Activated CD4-positive, alpha-beta T cell treated with anti-CD3 and anti-CD28 coated beads for 36 hours (primary cell): ENCODE measurements at regions not wholly inside any gene's neighbourhood (a gene's known extent, or its start where the extent isn't known, plus 50 kb on each side); places are given as distances from the start of the nearest gene placed in this dataset.

ENCODE experiments used
- ATAC-seq: fragments of 200-7000 bp; cut with Tn5 transposase; one replicate; pipeline ENCODE4 v1.10.0; 2021; ENCODE audit warnings: mild to moderate bottlenecking, moderate library complexity
- CTCF ChIA-PET: fragments of 350-600 bp; sonication (Branson Sonifier 250); formaldehyde crosslinking; loops from one replicate; lab custom pipeline; 2021; ENCODE audit warnings: antibody characterized with exemption; lab: Charles Lee
- POLR2A ChIA-PET: fragments of 350-600 bp; sonication (Branson Sonifier 250); formaldehyde crosslinking; loops from one replicate; lab custom pipeline; 2021; ENCODE audit warnings: antibody characterized with exemption, inconsistent platforms; lab: Charles Lee
- DNase-seq: peaks from one replicate; pipeline ENCODE4 v3.0.0-alpha.2; 2020
- H3K27ac Mint-ChIP-seq: one replicate; pipeline ENCODE4 v1.8.0; 2021; ENCODE audit warnings: mixed read lengths
- H3K27me3 Mint-ChIP-seq: one replicate; pipeline ENCODE4 v1.8.0; 2021; ENCODE audit warnings: mixed read lengths
- H3K36me3 Mint-ChIP-seq: one replicate; pipeline ENCODE4 v1.8.0; 2021; ENCODE audit warnings: low read depth, mixed read lengths
- H3K4me1 Mint-ChIP-seq: one replicate; pipeline ENCODE4 v1.8.0; 2021; ENCODE audit warnings: mixed read lengths
- H3K4me3 Mint-ChIP-seq: one replicate; pipeline ENCODE4 v1.8.0; 2021; ENCODE audit warnings: mild to moderate bottlenecking, moderate library complexity, mixed read lengths
- H3K9me3 Mint-ChIP-seq: one replicate; pipeline ENCODE4 v1.8.0; 2021; ENCODE audit warnings: low read depth, mixed read lengths
- intact Hi-C, 2 experiments: fragments of 100-400 bp; cut with DNase I in 1 of 2; cut with micrococcal nuclease in 1 of 2; formaldehyde crosslinking; loops; one replicate each; pipeline versions ENCODE4 v1.14.2 to v1.15.1; 2022 to 2024; cut with DNase I, micrococcal nuclease

- intact Hi-C loops: no loop called here
- ATAC-seq: no peak
- CTCF ChIA-PET: interaction anchor here (0.8 to 1.7 kb wide), 2 partner anchors 14 to 118 kb away, joined by 3 to 4 read pairs; no protein-coding TSS in a partner anchor
Observed at GRCh38 chr20:51199920-51200319, 177.0 kb upstream of the KCNG1 start.

GRCh38 chr20:51198876-51199523, 176.1 kb upstream of the KCNG1 start:
- intact Hi-C loops: no loop called here
- ChIA-PET POLR2A (interaction anchor here (0.6 kb wide), 1 partner anchor 11 kb away, joined by 3 read pairs; no protein-coding TSS in a partner anchor), CTCF (interaction anchor here (0.8 to 1.7 kb wide), 2 partner anchors 13 to 119 kb away, joined by 3 to 4 read pairs; no protein-coding TSS in a partner anchor)
- no peak overlapping the region for H3K27ac Mint-ChIP-seq
- no peaks in the 10 kb centered on the region for H3K4me1 Mint-ChIP-seq
- H3K9me3 Mint-ChIP-seq: no peaks in the 10 kb centered on the region
- peaks cover 30% of the 10 kb centered on the region for H3K27me3 Mint-ChIP-seq
- no peak for ATAC-seq
- H3K36me3 Mint-ChIP-seq: no peaks in the 10 kb centered on the region
- H3K4me3 Mint-ChIP-seq: no peak overlapping the region
- DNase-seq: no peak

More at GRCh38 chr20:51199920-51200319, 177.0 kb upstream of the KCNG1 start:
- Mint-ChIP-seq H3K9me3 (no peaks in the 10 kb centered on the region), H3K4me3 (no peak overlapping the region), H3K36me3 (no peaks in the 10 kb centered on the region), H3K27me3 (peaks cover 34% of the 10 kb centered on the region), H3K27ac (no peak overlapping the region), H3K4me1 (no peaks in the 10 kb centered on the region)
- no peak for DNase-seq
- POLR2A ChIA-PET: no interaction called here

GRCh38 chr20:51198238-51198637, 175.3 kb upstream of the KCNG1 start:
- Mint-ChIP-seq H3K9me3 (no peaks in the 10 kb centered on the region), H3K4me1 (no peaks in the 10 kb centered on the region), H3K36me3 (no peaks in the 10 kb centered on the region), H3K4me3 (no peak overlapping the region), H3K27ac (no peak overlapping the region), H3K27me3 (peaks cover 30% of the 10 kb centered on the region)
- ChIA-PET POLR2A (no interaction called here), CTCF (no interaction called here)
- ATAC-seq: no peak
- intact Hi-C loops: no loop called here
- no peak for DNase-seq

GRCh38 chr20:51196991-51197651, 174.2 kb upstream of the KCNG1 start:
- Mint-ChIP-seq H3K36me3 (no peaks in the 10 kb centered on the region), H3K4me3 (no peak overlapping the region), H3K9me3 (no peaks in the 10 kb centered on the region), H3K27ac (no peak overlapping the region), H3K27me3 (peaks cover 29% of the 10 kb centered on the region), H3K4me1 (no peaks in the 10 kb centered on the region)
- POLR2A ChIA-PET: no interaction called here
- DNase-seq (no peak), ATAC-seq (no peak)
- intact Hi-C loops: no loop called here
- CTCF ChIA-PET: interaction anchor here (1.3 kb wide), 1 partner anchor 110 kb away, joined by 4 read pairs; no protein-coding TSS in a partner anchor

GRCh38 chr20:51195990-51196389, 173.1 kb upstream of the KCNG1 start:
- no peak overlapping the region for H3K4me3 Mint-ChIP-seq
- H3K4me1 Mint-ChIP-seq: no peaks in the 10 kb centered on the region
- H3K27me3 Mint-ChIP-seq: peaks cover 24% of the 10 kb centered on the region
- ATAC-seq: no peak
- H3K36me3 Mint-ChIP-seq: no peaks in the 10 kb centered on the region
- intact Hi-C loops: no loop called here
- H3K9me3 Mint-ChIP-seq: no peaks in the 10 kb centered on the region
- H3K27ac Mint-ChIP-seq: no peak overlapping the region
- ChIA-PET POLR2A (no interaction called here), CTCF (interaction anchor here (1.3 to 1.6 kb wide), 2 partner anchors 111 to 203 kb away, joined by 4 to 6 read pairs; no protein-coding TSS in a partner anchor)
- DNase-seq: no peak

GRCh38 chr20:51195419-51195901, 172.6 kb upstream of the KCNG1 start:
- Mint-ChIP-seq H3K4me1 (no peaks in the 10 kb centered on the region), H3K27me3 (peaks cover 24% of the 10 kb centered on the region), H3K4me3 (no peak overlapping the region), H3K9me3 (no peaks in the 10 kb centered on the region), H3K27ac (no peak overlapping the region), H3K36me3 (no peaks in the 10 kb centered on the region)
- intact Hi-C loops: no loop called here
- ATAC-seq: peak; percentile 49
- CTCF ChIA-PET: interaction anchor here (0.7 to 1.6 kb wide), 2 partner anchors 130 to 202 kb away, joined by 3 to 6 read pairs; no protein-coding TSS in a partner anchor
- peak; percentile 20 for DNase-seq
- POLR2A ChIA-PET: no interaction called here

- POLR2A ChIA-PET: no interaction called here
Observed at GRCh38 chr20:51193066-51193772, 170.3 kb upstream of the KCNG1 start.

GRCh38 chr20:51190783-51191180, 167.9 kb upstream of the KCNG1 start:
- H3K4me3 Mint-ChIP-seq: no peak overlapping the region
- no peak overlapping the region for H3K27ac Mint-ChIP-seq
- no peaks in the 10 kb centered on the region for H3K9me3 Mint-ChIP-seq
- POLR2A ChIA-PET: no interaction called here
- ATAC-seq (no peak), DNase-seq (no peak)
- no peaks in the 10 kb centered on the region for H3K36me3 Mint-ChIP-seq
- H3K27me3 Mint-ChIP-seq: peaks cover 15% of the 10 kb centered on the region
- CTCF ChIA-PET: interaction anchor here (0.6 kb wide), 1 partner anchor 840 kb away, joined by 3 read pairs; no protein-coding TSS in a partner anchor
- no peaks in the 10 kb centered on the region for H3K4me1 Mint-ChIP-seq
- intact Hi-C loops: no loop called here

More at GRCh38 chr20:51193066-51193772, 170.3 kb upstream of the KCNG1 start:
- no peak for ATAC-seq
- no peak for DNase-seq
- Mint-ChIP-seq H3K4me1 (no peaks in the 10 kb centered on the region), H3K27me3 (peaks cover 18% of the 10 kb centered on the region), H3K36me3 (no peaks in the 10 kb centered on the region), H3K4me3 (no peak overlapping the region), H3K27ac (no peak overlapping the region), H3K9me3 (no peaks in the 10 kb centered on the region)
- CTCF ChIA-PET: interaction anchor here (0.5 kb wide), 1 partner anchor 24 kb away, joined by 3 read pairs; no protein-coding TSS in a partner anchor
- intact Hi-C loops: no loop called here

GRCh38 chr20:51189814-51190782, 167.2 kb upstream of the KCNG1 start:
- DNase-seq (no peak), ATAC-seq (no peak)
- ChIA-PET POLR2A (interaction anchor here (0.6 kb wide), 1 partner anchor 54 kb away, joined by 3 read pairs; no protein-coding TSS in a partner anchor), CTCF (interaction anchor here (0.6 kb wide), 1 partner anchor 841 kb away, joined by 3 read pairs; no protein-coding TSS in a partner anchor)
- Mint-ChIP-seq H3K4me3 (no peak overlapping the region), H3K9me3 (no peaks in the 10 kb centered on the region), H3K27ac (no peak overlapping the region), H3K4me1 (no peaks in the 10 kb centered on the region), H3K36me3 (no peaks in the 10 kb centered on the region), H3K27me3 (peaks cover 16% of the 10 kb centered on the region)
- intact Hi-C loops: no loop called here

GRCh38 chr20:51188941-51189340, 166.0 kb upstream of the KCNG1 start:
- intact Hi-C loops: no loop called here
- ATAC-seq (no peak), DNase-seq (no peak)
- ChIA-PET CTCF (interaction anchor here (0.5 to 1.0 kb wide), 2 partner anchors 20 to 202 kb away, joined by 3 read pairs; no protein-coding TSS in a partner anchor), POLR2A (interaction anchor here (0.6 kb wide), 1 partner anchor 53 kb away, joined by 3 read pairs; no protein-coding TSS in a partner anchor)
- Mint-ChIP-seq H3K9me3 (no peaks in the 10 kb centered on the region), H3K27me3 (peaks cover 14% of the 10 kb centered on the region), H3K36me3 (no peaks in the 10 kb centered on the region), H3K4me3 (no peak overlapping the region), H3K27ac (no peak overlapping the region), H3K4me1 (no peaks in the 10 kb centered on the region)
